ENCODE measurements at regions not wholly inside any gene's neighbourhood (a gene's known extent, or its start where the extent isn't known, plus 50 kb on each side); places are given as distances from the start of the nearest gene placed in this dataset.

DNA sequence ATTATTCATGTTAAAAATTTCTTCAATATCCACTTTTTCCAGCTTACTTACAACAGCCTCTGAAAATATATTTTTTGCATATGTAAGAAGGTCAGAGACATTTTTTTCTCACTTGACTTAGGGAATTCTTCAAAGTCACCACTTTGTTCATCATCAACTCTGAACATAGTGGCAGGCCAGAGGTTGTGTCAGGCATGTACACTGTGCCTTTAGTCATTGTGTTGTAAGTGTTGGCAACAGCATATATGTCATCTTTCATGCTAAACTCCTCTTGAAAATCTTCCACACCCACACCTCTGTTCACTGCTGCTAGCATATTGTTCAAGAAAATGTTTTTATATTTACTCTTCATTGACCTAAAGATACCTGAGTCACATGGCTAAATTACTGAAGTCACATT, 52.2 kb upstream of the ACVR1 start:
- TF ChIP-seq, protein P1, sequence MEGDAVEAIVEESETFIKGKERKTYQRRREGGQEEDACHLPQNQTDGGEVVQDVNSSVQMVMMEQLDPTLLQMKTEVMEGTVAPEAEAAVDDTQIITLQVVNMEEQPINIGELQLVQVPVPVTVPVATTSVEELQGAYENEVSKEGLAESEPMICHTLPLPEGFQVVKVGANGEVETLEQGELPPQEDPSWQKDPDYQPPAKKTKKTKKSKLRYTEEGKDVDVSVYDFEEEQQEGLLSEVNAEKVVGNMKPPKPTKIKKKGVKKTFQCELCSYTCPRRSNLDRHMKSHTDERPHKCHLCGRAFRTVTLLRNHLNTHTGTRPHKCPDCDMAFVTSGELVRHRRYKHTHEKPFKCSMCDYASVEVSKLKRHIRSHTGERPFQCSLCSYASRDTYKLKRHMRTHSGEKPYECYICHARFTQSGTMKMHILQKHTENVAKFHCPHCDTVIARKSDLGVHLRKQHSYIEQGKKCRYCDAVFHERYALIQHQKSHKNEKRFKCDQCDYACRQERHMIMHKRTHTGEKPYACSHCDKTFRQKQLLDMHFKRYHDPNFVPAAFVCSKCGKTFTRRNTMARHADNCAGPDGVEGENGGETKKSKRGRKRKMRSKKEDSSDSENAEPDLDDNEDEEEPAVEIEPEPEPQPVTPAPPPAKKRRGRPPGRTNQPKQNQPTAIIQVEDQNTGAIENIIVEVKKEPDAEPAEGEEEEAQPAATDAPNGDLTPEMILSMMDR (IDR thresholded peaks at IDR 0.05), result no peak
- TF ChIP-seq ZFX (IDR thresholded peaks at IDR 0.05; ENCODE audit: borderline replicate concordance), result no peak
- H3K27ac ChIP-seq, result no peak overlapping the region

DNA sequence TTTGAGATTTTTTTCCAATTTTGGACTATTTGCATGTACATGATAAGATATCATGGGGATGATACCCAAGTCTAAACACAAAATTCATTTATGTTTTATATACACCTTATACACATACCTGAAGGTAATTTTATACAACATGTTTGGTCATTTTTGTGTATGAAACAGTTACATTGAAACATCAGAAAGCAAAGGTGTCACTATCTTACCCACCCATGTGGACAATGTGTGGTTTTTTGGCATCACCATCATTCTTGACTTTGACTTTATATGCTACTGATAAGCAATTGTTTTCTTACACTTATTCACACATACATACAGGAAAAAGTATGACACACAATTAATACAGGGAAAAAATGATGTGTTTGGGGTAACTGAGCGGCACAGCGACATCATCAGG, 51.0 kb upstream of the ACVR1 start:
- TF ChIP-seq ZFX (IDR thresholded peaks at IDR 0.05; ENCODE audit: borderline replicate concordance), result no peak
- TF ChIP-seq, protein P1 (IDR thresholded peaks at IDR 0.05), result no peak

More for the DNA sequence above, 51.0 kb upstream of the ACVR1 start:
- no peak overlapping the region for H3K27ac ChIP-seq
